HG03457 (cell line): ENCODE measurements at regions not wholly inside any gene's neighbourhood (a gene's known extent, or its start where the extent isn't known, plus 50 kb on each side); places are given as distances from the start of the nearest gene placed in this dataset.
A peak's percentile ranks its signal among the peaks of the same experiment; 100 is the strongest.

Experiments
- ATAC-seq: cut with Tn5 transposase; IDR thresholded peaks from one replicate; pipeline ENCODE4 v1.9.1; 2021; ENCODE audit warnings: moderate number of reproducible peaks; ENCODE audit not compliant: unreplicated experiment

- ATAC-seq: peak; percentile 69
These were observed 233.0 kb downstream of the FAM76B start for GRCh38 chr11:95556342-95557163.

GRCh38 chr11:95556011-95556341, 233.6 kb downstream of the FAM76B start:
- no peak for ATAC-seq

- ATAC-seq: no peak
These were observed 234.7 kb downstream of the FAM76B start for GRCh38 chr11:95554911-95555310.

GRCh38 chr11:95549301-95549700, 240.3 kb downstream of the FAM76B start:
- ATAC-seq: no peak

GRCh38 chr11:95548416-95548815, 241.2 kb downstream of the FAM76B start:
- ATAC-seq: no peak

- ATAC-seq: no peak
These were observed 241.6 kb downstream of the FAM76B start for GRCh38 chr11:95547976-95548375.

DNA sequence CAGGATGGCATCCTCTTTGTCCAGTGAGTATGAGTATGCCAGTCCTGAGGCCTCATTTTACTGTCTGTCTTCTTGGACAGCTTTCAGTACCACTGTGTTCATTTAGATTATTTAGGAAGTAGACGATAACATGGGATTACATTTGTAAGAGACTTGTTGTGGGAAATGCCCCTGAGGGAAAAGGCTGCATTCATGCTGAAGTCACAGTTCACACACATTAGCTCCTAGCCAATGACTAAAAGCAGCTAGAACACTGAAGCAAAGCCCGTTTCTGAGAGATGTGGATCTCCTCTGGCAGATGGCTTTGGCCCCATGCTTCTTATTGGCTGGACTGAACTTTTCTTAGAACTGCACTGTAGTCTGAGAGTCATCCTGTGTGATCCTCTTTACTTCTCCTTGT, 242.4 kb downstream of the FAM76B start:
- ATAC-seq: no peak

DNA sequence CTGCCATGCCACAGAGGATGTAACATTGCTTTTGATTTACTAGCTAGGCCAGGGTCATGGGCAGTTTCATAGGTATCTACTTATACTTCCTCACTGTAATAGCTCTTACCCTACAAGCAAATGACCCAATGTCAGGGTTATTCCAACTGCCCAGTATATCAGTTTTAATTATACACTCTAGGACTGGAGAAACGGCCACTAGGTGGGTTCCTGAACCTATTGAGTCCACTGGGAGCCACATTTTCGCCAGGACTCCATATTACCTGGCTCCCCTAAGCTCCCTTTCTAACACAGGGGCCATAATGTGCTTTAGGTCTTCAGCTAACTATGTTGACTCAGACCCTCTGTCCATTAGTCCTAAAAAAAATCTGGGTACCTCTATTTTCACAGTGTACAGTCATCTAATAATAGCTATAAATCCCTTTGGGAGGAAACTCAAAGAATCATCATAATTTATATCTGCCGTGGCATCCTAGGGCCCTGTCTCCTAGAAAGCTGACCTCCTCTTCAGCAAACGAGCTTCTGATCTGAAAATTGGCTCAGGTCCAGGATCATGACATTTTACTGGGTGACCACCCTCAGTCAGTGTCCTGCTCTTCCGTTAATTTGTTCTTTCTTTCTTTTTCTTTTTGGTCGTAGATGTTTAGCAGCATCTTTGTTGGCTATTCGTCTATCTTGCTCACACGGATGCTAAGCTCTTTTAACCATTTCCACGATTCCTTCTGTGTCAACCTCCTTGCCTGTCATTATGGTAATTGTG, 244.3 kb downstream of the FAM76B start:
- ATAC-seq: no peak

- no peak for ATAC-seq
These were observed 245.3 kb downstream of the FAM76B start for GRCh38 chr11:95544095-95544856.

- no peak for ATAC-seq
These were observed 246.6 kb downstream of the FAM76B start for GRCh38 chr11:95542868-95543551.

DNA sequence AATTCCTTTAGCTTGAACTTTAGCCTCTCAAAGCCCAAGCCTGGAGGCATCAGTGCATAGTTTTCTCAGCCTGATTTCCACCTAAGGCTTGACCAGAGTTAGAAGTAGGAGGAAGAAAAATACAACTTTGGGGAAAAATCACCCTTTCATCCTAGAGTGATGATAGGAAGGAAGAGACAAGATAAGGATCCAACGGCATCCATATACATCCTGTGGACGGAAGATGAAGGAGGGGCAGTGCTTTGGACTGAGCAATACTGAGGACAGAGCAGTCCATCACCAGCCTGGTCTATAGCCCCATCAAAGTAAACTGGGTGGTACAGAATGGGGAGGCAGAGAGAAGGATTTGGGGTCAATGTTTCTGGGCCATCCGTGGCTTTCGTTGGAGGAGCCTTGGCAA, 247.9 kb downstream of the FAM76B start:
- ATAC-seq: no peak

DNA sequence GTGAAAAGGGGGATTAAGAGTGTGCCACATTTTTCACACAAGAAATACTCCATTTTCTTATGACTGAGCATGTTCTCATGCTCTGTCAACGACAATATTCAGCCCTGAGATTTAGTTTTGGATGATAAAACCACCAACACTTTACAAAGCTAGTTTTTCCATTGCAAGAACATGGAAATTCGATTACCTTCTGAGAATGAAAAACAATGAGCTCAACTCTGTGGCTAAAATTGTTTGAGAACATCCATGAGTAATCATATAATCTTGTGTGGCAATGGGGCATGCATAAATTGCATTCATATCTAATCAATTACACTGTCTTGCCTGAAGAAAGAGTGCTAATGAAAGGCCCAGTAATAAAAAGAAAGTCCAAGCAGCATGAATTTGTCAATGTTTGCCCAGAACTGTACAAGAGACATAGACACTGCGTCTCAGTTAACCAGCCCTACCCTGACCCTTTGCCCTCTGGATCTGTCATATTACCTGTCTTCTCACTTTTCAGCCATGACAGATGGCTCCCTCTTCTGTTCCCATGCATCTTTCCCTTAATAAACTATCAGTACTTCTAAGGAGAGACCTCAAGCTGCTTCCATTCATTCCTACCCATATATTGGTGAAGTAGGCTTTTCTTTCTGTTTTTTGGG, 253.4 kb downstream of the FAM76B start:
- ATAC-seq: no peak

DNA sequence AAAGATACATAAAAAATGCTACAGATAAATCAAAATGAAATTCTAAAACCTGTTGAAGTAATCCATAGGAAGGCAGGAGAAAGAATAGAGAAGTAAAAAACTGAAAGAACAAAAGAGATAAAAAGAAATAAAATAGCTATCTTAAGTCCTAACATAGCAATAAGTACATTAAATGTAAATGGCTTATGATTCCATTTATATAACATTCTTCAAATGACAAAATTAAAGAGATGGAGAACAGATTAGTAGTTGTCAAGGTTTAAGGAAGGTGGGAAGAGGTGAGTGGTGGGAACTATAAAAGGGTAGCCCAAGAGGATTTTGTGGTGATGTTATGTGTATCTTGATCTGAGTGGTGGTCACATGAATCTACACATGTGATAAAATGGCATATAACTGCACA, 254.8 kb downstream of the FAM76B start:
- ATAC-seq: no peak

- no peak for ATAC-seq
These were observed 255.4 kb downstream of the FAM76B start for GRCh38 chr11:95534226-95534625.

DNA sequence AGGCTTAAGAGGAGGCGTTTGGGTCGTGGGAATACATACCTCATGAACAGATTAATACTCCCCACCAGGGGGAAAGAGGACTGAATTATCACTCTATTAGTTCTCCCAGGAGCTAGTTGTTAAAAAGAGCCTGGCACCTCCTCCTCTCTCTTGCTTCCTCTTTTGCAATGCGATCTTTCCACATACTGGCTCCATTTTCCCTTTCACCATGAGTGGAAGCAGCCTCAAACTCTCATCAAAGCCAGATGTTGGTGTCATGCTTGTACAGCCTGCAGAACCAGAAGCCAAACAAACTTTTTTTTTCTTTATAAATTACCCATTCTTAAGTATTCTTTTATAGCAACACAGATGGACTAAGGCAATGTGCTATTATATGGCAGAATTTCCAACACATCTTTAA, 258.5 kb downstream of the FAM76B start:
- no peak for ATAC-seq

DNA sequence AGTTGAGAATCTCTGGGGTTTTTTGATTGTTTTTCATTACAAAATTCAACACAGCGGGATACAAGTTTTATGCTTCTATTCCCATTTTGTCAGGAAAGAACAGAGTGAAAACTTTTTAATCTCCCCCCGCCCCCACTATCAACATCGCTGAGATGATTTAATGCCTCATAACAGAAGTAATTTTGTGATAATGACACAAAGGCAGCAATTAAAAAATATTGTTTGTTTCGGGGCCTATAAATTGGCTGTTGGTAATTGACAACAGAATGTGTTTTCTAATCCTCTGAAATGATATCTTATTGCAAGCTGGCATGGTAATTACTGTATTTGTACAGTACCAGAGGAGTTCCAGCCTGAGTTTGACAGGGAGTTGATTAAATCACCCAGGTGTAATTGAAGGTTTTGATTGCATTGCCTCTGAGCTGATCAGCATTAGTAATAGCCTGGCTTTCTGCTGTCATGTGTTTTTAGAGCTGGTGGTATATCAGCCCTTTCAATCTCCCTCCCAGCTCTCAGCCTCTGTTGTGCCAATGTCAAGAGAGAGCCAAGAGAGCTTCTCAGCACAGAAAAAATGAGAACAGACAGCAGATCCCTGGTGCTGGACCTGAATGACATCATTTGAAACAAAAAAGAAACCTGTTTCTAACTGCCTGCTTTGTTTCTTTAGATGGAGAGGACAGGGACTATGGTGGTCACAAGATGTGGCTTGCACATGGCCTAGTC, 265.1 kb downstream of the FAM76B start:
- no peak for ATAC-seq

DNA sequence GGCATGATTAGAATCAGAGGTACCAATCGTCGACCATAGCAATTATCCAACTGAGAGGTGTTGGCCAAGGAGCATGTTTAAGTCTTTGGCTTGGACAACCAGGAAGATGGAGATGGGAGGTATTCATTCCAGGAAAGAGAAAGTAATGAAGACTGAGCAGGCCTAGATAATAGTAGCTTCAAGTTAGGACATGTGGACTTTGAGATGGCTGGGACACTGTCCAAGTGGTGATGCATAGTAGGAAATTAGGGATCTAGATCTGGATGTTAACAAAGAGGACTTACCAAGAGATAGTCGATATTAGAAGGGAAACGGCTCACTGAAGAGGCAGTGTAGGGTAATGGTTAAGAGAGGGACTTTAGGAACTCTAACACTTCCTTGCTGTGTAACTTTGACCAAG, 266.7 kb downstream of the FAM76B start:
- ATAC-seq: no peak

- no peak for ATAC-seq
These were observed 267.7 kb downstream of the FAM76B start for GRCh38 chr11:95521862-95522261.

DNA sequence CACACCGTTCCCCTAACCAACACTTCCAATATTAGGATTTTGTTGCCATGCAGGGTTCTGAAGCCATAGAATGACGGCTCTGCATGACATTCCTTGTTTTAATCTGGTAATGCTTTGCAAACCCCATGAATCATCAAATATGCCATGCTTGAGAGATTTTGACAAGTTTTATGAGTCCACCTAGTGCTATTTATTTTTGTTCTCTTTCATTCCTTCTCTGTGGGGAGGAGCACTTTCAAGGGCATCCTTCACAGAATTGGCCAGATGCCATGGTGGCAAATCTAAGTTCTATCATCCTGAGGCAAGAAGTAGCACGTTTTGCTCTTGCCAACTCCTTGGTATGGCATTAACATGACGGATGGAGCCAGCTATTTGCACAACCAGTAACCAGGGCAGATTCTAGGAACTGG, 268.4 kb downstream of the FAM76B start:
- ATAC-seq: no peak
